Stimulated activated naive CD8-positive, alpha-beta T cell treated with anti-CD3 and anti-CD28 coated beads, Interleukin-15, Interleukin-2, amounts not matched to agents 100 U/mL and 50 U/mL, for 24 hours (primary cell): ENCODE measurements at regions not wholly inside any gene's neighbourhood (a gene's known extent, or its start where the extent isn't known, plus 50 kb on each side); places are given as distances from the start of the nearest gene placed in this dataset.
"Not testable (repeated sequence)": the region's sequence is repeated elsewhere in the genome, so short reads cannot be mapped to it uniquely, and the experiment has no call there.

ENCODE experiments used
- ATAC-seq: fragments of 150-1000 bp; cut with Tn5 transposase; one replicate; pipeline ENCODE4 v1.10.0; 2021
- DNase-seq: peaks from one replicate; pipeline ENCODE4 v3.0.0; 2021

DNA sequence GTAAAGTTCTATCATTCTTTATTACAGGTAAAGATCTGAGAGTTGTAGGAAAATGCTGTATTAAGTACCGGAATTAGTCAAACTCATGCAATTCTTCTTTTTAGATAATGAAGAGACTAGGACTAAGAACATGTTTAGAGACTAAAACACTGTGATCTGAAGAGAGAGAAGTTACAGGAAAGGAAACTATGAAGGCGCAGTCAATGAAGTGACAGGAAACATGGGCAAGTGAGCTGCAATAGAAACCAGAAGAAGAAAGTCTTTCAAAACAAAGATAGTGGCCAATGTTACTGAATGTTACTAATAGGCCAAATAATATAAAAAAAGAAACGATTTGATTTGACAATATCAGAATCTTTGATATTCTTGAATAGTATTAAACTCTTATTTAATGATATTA lies 659.4 kb upstream of the RGS18 start:
- ATAC-seq = no peak

DNA sequence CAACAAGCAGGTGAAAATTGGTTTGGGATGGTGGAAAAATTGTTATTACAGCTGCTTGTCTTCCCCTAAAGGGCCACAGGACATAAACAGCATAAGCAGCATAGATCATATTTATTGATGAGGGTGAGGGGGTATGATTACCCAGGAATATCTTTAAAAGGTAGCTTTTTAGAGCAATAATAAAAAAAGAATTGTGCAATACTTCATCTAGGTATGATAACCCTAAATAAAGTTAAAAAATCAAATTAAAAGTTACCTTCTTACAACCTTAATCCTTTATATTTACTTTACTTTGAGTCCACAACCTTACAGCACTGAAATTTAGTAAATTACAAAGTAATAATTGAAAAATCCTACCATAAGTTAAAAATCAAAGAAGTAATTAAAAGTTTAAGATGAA lies 653.3 kb upstream of the RGS18 start:
- ATAC-seq (no peak), DNase-seq (no peak)

More for the DNA sequence above, 659.4 kb upstream of the RGS18 start:
- DNase-seq = no peak

DNA sequence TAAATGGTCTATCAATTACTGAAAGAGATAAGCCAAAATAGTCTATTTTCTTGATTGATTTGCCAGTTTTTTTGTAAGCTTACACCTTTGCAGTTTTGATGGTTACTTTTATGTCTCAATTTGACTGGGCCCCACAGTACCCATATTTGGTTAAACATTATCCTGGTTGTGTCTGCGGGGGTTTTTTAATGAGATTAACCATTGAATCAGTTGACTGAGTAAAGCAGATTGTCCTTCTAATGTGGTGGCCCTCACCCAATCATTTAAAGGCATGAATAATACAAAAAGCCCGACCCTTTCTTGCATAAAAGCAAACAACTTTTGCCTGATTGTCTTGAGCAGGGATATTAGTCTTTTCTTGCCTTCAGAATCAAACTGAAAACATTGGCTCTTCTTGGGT lies 650.0 kb upstream of the RGS18 start:
- DNase-seq (no peak), ATAC-seq (no peak)

DNA sequence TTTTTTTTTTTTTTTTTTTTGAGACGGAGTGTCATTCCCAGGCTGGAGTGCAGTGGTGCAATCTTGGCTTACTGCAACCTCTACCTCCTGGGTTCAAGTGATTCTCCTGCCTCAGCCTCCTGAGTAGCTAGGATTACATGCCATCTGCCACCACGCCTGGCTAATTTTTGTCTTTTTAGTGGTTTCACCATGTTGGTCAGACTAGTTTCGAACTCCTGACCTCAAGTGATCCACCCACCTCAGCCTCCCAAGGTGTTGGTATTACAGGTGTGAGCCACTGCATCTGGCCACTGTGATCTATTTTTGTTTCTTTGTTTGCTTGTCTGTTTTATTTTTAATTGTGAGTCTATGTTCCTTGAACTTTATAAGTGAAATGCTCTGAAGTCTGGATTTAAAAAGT lies 646.8 kb upstream of the RGS18 start:
- ATAC-seq, DNase-seq: not testable (repeated sequence)

DNA sequence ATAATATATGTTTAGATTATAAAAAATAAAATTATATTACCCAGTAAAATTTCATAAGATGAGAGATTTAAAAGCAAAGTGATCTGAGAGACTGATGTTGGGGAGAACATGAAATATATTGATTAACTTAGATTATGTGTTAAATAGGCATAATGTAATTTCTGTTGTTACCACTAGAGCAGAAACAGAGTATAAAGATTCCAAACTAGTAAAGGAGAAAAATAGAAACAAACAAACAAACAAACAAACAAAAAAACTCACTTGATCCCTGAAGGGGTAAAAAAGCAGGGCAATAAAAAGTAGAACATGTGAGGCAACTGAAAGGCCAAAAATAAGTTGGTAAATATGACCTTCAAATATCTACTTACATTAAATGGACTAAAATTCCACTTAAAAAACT lies 640.4 kb upstream of the RGS18 start:
- no peak for DNase-seq
- no peak for ATAC-seq

DNA sequence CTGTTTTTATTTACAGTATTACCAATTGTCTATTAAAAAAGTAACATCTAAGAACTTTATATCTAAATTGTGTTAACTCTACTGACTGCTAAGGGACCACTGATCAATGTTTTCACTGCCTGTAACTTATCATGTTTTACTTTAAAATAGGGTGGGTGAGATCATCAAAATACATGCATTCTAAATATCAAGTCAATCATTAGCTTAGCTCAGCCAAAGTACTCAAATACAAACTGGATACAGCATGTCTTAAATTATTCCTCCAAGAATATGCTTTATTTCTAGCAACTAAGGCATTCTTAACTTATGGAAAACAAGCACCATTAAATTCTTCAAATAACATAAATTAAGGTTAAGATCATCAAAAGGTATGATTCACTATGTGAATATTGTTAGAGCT lies 638.7 kb upstream of the RGS18 start:
- DNase-seq (no peak), ATAC-seq (no peak)

DNA sequence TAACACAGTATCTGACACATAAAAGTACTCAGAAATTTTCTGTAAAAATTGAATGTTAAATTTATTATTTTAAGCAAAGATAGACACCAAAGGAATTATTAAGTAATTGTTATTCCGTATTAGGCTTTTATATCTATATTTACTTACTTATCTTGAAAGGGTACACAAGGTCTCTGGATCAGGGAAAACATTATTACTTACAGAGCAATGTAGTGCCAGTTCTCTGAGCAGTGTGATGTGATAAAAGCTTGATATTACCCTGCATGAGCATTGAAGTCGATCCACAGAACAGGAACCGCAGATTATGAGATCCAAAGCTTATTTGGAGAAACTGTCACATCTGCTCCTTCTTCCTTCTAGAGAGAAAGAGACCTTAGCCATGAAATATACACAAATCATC lies 637.9 kb upstream of the RGS18 start:
- ATAC-seq (no peak), DNase-seq (no peak)

DNA sequence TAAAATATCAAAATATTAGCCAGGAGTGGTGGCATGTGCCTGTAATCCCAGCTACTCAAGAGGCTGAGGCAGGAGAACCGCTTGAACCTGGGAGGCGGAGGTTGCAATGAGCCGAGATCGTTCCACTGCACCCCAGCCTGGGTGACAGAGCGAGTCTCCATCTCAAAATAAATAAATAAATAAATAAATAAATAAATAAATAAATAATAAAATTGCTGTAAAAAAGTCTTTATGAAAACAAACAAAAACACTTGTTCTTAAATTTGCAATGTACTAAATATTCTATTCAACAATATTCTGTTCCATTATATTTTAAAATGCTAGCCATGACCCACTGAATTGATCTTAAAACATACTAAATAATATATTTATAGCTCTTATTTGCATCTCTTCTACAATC lies 632.3 kb upstream of the RGS18 start:
- DNase-seq, ATAC-seq: not testable (repeated sequence)

DNA sequence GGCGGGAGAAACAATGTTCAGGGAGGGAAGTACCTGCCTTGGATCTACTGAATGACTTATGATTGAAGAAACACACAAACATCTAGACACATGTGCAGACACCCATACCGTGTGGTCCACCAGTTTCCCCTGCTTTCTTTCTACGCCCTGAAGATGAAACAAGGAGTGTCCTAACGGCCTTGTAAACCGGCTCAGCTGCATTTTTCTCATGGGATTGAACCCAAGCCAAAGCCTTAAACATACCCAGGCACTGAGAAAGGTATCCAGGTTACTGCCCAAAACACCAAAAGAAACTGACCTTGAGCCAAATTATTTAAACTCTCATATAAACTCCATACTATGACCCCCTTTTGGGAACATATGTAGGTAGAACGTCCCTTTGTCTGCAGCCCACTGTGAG lies 630.0 kb upstream of the RGS18 start:
- no peak for ATAC-seq
- no peak for DNase-seq

DNA sequence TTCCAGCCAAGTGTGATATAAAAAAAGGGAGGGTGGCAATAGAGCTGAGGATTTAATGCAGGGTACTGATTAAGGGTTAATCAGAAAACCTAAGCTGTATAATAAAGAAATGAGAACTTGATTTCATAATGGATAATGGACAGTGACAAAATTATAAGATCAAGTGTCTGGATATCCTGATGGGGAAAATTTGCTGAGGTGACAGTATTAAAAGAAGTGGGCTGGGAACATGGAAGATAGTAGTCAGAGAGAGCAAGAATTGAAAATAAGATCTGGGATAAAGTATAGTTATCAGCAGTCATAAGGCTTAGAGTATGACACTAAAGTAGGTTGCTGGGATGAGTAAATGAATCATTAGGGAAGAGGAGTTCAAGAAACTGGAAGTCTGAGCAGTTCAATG lies 627.3 kb upstream of the RGS18 start:
- DNase-seq (no peak), ATAC-seq (no peak)

DNA sequence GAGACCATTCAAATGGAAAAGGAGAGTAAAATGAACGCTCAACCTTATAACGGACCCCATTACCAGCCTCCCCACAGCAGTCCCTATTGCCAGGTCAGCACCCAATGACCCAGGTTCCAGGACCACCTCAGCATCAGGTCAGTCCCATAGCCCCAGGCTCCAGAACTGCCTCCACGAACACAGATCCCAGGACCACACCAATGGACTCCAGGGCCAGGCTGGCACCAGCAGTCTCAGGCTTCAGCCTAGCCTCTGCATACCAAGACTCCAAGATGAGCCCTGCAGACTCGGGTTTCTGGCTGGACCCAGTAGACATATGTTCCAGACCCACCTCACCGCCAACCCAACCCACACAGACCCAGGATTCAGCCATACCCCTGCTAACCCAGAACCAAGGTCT lies 625.0 kb upstream of the RGS18 start:
- no peak for ATAC-seq
- DNase-seq = no peak

DNA sequence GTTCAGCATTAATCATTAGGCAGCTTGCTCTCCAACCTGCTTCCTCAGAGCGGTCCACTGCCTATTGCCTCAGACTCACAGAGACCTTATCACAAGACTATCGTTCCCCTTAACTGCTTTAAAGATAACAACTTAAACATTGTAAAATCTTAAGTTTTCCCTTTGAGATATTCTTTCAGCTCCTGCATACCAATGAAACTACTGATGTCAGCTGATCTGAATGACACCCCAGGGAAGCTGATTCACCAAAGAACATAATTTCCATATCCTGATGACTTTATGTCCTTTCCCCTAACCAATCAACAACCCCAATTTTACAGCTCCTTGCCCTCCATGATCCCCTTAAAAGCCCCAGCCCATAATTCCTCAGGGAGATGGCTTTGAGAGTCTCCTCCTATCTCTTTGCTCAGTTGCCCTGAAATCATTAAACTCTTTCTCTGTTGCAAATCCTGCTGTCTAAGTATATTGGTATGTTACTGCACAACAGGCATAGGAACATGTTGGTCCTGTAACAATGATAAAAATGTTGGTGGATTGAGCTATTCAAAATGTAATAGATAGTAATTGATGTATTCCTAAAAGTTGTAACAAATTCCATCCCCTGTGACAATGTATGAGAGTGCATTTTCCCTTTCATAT lies 621.4 kb upstream of the RGS18 start:
- DNase-seq (no peak), ATAC-seq (no peak)

DNA sequence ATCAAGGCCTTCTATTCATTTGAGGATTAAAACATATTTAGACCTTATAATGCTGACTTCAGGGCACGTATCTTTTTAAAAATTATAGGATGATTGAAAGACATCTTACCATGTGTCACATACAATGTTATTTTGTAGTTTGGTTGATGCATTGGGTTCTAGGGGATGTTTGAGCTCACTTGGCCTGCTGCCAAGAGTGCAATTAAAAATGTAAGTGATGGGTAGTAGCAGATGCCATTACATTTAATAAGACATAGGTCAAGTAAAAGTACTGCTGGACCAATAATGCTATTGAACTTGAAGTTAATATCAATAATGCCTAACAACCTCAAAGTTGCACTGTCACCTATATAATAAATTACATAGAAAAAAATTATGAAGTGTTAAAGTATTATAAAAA lies 616.5 kb upstream of the RGS18 start:
- ATAC-seq (no peak), DNase-seq (no peak)

DNA sequence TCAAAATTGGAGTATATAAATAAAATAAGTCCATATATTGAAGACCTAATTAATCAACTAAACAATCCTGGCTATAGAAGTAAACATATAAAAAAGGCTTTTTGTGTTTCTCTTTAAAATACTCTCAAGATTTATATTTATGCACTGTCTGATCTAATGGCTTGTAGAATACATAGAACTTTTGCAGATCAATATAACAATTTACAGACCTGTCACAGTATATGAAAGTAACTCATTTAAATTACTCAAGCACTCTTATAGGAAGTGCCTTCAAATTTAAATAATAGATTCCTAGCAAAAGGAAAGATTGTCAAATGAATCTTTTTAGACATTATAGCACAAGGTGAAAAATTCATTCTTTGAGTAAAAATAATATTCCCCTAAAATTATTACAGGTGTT lies 615.8 kb upstream of the RGS18 start:
- no peak for ATAC-seq
- DNase-seq = no peak

DNA sequence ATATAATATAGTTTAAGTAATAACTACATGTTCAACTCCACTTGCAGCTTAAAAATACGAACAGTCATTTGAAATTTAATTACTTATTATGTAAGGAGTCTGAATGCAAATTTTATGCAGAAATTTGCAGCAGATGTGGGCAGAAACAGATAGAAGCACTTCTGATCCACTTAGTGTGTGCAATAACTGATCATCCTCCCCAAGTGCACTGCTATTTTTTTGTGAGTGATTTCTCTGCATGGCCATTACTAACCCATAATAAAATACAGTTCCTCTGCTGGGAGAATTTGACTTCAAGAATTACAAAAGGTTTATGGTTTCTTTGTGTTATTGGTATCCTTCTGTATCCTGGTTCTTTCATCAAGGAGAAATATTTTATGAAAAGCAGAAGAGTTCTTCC lies 611.5 kb upstream of the RGS18 start:
- DNase-seq (no peak), ATAC-seq (no peak)

DNA sequence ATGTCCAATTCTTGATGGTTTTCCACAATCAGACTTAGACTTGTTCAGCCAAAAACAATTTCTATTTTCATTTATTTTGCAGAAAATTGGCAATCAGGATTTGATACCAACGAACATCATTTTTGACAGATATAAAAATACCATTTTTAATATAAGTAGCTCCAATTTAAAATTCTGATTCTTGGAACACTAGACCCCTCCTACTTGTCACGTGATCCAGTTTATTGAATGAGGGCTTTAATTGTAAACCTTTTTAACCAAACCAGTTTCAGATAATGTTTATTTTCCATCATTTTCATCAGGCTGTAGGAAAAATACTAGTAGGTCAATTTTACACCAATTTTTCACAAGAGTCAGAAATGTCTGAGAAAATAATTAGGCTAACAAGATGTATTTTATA lies 607.2 kb upstream of the RGS18 start:
- ATAC-seq = no peak
- no peak for DNase-seq

DNA sequence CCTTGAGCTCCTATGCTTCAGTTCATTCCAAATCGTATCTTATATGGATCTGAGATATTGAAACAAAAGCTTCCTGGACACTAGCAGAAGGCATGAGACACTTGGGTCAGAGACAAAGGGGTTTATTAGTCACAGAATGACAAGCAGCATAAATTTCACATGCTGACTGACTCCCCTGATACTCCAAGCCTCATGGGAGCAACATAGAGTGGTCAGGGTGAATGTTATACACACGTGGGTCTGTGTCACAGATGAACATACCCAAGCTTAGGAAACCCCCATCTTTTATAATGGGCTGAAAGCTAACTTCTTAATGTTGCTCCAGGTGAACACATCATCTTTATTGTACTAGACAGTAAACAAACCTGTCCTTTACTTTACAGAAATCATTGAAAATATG lies 599.9 kb upstream of the RGS18 start:
- no peak for DNase-seq
- no peak for ATAC-seq

DNA sequence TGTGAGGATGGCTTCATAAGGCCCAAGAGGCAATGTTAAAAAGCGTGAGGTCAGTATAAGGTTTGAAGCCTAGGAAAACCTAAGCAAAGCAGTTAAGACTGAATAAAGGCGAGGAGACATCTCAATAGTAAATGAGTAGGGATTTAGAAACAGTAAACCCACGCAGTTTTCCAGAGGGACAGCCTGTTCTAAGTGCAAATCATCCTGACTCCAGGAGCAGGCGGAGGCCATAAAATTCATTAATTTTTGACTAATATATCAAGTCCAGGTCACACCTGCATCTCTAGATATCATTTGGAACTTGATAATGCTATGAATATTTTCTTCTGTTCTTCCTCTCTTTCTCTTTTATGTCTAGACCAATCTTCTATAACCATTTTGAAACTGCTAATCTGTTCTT lies 597.0 kb upstream of the RGS18 start:
- DNase-seq (no peak), ATAC-seq (no peak)

DNA sequence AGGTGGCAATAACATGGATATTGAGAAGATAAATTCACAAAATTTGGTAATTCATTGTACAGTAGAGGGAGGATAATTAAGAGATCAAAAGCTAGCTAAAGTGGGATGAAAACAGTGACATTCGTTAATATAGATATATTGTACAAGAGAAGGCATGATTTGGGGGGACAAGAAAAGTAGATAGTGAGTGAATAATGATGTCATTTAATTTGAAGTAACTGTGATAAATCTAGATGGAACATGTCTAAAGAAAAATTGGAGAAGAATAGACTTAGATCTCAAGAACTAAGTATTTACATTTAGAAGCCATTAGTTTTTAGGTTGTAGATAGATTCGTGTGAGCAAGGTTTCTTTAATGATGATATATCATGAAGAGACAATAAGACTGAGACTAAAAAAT lies 594.0 kb upstream of the RGS18 start:
- ATAC-seq (no peak), DNase-seq (no peak)

DNA sequence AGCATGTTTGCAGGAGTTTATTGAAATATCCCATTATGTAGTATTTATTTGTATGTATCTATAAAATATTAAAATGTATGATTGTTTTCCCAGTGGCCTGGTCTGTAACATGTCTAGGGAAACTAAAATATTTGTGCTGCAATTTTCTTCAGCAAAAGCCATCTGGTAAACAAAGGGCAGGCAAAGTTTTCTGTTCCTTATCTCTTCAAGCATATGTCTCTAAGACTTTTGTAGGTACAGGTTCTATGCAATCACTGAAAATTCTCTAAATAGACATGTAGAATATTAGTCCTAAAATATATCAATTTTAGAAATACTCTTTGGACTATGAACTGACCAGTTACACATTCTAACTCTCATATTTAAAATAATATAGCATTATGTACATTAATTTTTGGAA lies 585.8 kb upstream of the RGS18 start:
- no peak for ATAC-seq
- no peak for DNase-seq

DNA sequence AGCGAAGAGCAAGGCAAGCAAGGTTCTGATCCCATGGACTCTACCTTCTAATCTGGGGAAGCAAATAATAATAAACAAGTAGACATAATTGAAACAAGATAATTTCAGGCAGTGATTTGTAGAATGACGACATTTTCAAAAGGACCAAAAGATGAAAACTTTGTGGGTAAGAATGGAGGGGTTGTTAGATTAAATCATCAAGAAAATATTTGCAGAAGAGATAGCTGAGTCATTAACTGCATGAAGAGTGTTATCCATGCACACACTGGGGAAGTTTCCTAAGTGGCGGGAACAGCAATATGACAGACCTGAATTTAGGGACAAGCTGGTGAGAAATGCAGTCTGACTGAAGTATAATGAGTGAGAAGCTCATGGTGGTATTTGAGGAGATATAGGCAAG lies 583.1 kb upstream of the RGS18 start:
- DNase-seq = no peak
- no peak for ATAC-seq

DNA sequence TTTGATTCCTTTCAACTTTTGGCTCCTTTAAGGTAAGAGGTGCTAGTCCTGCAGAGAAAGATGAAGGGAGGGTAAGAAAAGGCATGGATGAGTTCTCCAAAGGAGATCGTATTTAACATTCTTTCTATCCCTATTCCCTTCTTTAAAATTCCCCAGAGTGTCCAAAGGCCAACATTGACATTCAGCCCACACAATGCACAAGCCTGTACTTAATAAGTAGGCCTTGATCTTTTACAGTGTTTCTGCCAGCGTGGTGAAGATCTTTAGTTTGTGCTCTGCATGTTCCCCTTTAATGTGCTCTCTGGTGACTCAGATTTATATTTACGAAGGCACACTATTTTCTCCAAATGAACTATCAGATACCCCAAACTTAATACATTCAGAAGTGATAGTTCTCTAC lies 582.5 kb upstream of the RGS18 start:
- no peak for DNase-seq
- ATAC-seq = no peak

DNA sequence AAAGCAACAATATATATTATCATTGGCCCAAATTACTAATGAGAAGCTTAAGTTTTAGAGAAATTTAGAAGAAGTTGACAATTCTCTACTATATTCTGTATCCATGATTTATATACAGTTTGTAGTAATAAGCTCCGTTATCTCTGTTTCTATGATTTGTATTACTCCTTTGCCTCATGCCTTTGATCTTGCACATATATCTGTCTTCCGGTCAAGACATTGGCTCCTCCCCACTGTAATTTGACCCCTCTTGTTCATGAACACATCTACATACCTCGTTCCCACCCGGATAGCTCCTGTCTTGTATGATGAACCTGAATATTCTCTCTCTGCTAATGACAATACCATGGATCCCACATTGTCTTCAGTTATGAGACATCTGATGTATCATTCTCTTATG lies 581.0 kb upstream of the RGS18 start:
- no peak for ATAC-seq
- no peak for DNase-seq

DNA sequence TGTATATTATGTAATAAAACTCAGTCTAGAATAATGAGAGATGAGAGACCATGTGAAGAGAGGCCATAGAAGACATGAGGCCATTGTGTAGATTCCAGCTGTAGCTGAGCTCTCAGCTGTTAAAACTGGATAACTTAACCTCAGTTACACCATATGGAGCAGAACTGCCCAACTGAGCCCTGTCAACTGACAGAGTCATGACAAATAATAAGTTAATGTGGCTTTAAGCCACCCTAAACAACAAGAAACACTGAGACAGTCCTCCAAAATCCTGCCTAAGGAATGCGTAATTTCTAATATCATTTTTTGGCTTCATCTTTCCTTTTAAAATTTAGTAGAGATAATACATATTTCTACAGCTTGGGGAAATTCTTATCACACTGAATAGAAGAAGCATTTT lies 580.0 kb upstream of the RGS18 start:
- DNase-seq (no peak), ATAC-seq (no peak)

DNA sequence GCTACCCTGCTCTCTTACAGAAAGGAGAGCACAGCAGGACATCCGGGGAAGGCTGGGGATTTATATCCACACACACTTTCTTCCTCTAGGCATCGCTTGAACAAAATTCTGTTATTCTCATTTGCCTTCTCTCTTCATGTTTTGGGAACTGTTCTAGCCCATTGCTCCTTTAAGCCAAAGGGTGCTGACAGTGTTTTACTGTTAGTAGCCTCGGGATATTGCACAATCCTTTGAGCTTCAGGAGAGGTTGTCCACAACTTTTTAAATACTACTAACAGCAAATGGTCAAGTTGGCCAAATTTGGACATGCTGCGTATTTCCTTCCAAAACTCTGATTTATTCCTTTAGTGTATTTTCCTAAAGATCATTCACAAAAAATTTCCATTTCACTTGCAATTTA lies 579.2 kb upstream of the RGS18 start:
- no peak for ATAC-seq
- DNase-seq = no peak
